ENCODE measurements at regions not wholly inside any gene's neighbourhood (a gene's known extent, or its start where the extent isn't known, plus 50 kb on each side); places are given as distances from the start of the nearest gene placed in this dataset.
"Not testable (repeated sequence)": the region's sequence is repeated elsewhere in the genome, so short reads cannot be mapped to it uniquely, and the experiment has no call there.

GRCh38 chr4:57324673-57325307 is 214.6 kb upstream of the IGFBP7 start:
- no peak for DNase-seq (ENCODE audit: low spot score)

- DNase-seq (ENCODE audit: low spot score) = no peak
Observed at GRCh38 chr4:57320849-57321248, 210.7 kb upstream of the IGFBP7 start.

- DNase-seq (ENCODE audit: low spot score) = no peak
Observed at GRCh38 chr4:57320217-57320616, 210.0 kb upstream of the IGFBP7 start.

GRCh38 chr4:57318703-57319102 is 208.5 kb upstream of the IGFBP7 start:
- no peak for DNase-seq (ENCODE audit: low spot score)

GRCh38 chr4:57314636-57315035 is 204.5 kb upstream of the IGFBP7 start:
- no peak for DNase-seq (ENCODE audit: low spot score)

GRCh38 chr4:57312296-57312695 is 202.1 kb upstream of the IGFBP7 start:
- DNase-seq (ENCODE audit: low spot score) = no peak

- DNase-seq (ENCODE audit: low spot score) = no peak
Observed at GRCh38 chr4:57309658-57310057, 199.5 kb upstream of the IGFBP7 start.

GRCh38 chr4:57308301-57308700 is 198.1 kb upstream of the IGFBP7 start:
- DNase-seq (ENCODE audit: low spot score) = no peak

GRCh38 chr4:57305836-57306235 is 195.7 kb upstream of the IGFBP7 start:
- no peak for DNase-seq (ENCODE audit: low spot score)

GRCh38 chr4:57303012-57303751 is 193.0 kb upstream of the IGFBP7 start:
- DNase-seq (ENCODE audit: low spot score) = no peak

- not testable (repeated sequence) for DNase-seq (ENCODE audit: low spot score)
Observed at GRCh38 chr4:57300300-57300699, 190.1 kb upstream of the IGFBP7 start.

GRCh38 chr4:57291911-57292310 is 181.7 kb upstream of the IGFBP7 start:
- no peak for DNase-seq (ENCODE audit: low spot score)

- DNase-seq (ENCODE audit: low spot score) = no peak
Observed at GRCh38 chr4:57287687-57288604, 177.8 kb upstream of the IGFBP7 start.

- no peak for DNase-seq (ENCODE audit: low spot score)
Observed at GRCh38 chr4:57282933-57283310, 172.7 kb upstream of the IGFBP7 start.

- no peak for DNase-seq (ENCODE audit: low spot score)
Observed at GRCh38 chr4:57280481-57280880, 170.3 kb upstream of the IGFBP7 start.

- DNase-seq (ENCODE audit: low spot score) = no peak
Observed at GRCh38 chr4:57278780-57279179, 168.6 kb upstream of the IGFBP7 start.

GRCh38 chr4:57274082-57274481 is 163.9 kb upstream of the IGFBP7 start:
- no peak for DNase-seq (ENCODE audit: low spot score)

- DNase-seq (ENCODE audit: low spot score) = no peak
Observed at GRCh38 chr4:57270346-57270745, 160.2 kb upstream of the IGFBP7 start.

- DNase-seq (ENCODE audit: low spot score) = no peak
Observed at GRCh38 chr4:57265831-57266582, 155.8 kb upstream of the IGFBP7 start.

- no peak for DNase-seq (ENCODE audit: low spot score)
Observed at GRCh38 chr4:57254754-57255153, 144.6 kb upstream of the IGFBP7 start.

- no peak for DNase-seq (ENCODE audit: low spot score)
Observed at GRCh38 chr4:57249083-57249482, 138.9 kb upstream of the IGFBP7 start.

GRCh38 chr4:57243076-57243475 is 132.9 kb upstream of the IGFBP7 start:
- no peak for DNase-seq (ENCODE audit: low spot score)

Measured in NAMALWA (cell line).